DMS53 treated with DMSO at 0.1 percent for 48 hours (cell line): ENCODE measurements at regions not wholly inside any gene's neighbourhood (a gene's known extent, or its start where the extent isn't known, plus 50 kb on each side); places are given as distances from the start of the nearest gene placed in this dataset.
"Not testable (repeated sequence)": the region's sequence is repeated elsewhere in the genome, so short reads cannot be mapped to it uniquely, and the experiment has no call there.

Experiments
- DNase-seq: peaks from one replicate; lab custom pipeline; 2025; ENCODE audit not compliant: unreplicated experiment; lab: John Stamatoyannopoulos, UW

DNA sequence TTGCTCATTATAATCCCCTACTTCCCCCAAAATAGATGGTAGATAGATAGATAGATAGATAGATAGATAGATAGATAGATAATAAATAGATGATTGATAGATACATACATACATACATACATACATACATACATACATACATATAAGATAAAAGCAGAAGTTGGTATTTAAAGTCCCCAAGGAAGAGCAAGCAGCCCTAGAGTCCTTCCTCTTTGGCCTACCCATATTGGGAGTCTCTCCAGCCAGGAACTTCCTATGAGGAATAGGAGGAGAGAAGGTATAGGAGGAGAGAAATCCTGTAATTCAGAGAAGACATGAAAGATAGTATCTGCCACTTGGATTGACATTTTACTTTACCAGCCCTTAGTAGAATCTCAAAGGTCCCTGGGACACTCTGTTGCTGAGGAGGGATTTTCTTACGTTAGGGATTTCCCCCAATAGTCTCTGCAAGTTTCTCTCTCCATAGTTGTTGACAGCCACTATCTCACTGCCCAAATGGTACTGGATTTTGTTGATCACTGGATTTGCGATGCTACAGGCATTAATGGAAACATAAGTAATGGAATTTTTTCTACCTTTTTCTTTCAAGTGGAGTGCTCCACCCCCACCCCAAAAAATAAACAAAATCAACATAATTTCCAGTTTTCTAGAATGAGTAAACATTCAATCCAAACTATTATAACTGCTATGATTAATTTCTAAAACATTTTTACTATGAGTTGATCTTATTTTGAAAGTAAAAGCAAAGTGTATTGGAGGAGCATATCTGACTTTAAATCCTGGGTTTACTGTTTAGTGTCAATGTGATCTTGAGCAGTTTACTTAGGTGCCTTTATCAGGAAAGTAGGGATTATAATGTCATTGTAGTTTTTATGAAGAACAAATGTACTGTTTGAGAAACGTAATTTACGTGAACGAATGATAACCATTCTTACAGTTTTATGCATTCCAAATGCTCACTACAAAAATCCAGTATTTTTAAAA lies 93.2 kb upstream of the TNFSF4 start:
- no peak for DNase-seq

- no peak for DNase-seq
These were observed 94.4 kb upstream of the TNFSF4 start for GRCh38 chr1:173301507-173301906.

- DNase-seq = no peak
These were observed 95.2 kb upstream of the TNFSF4 start for GRCh38 chr1:173302366-173302765.

- no peak for DNase-seq
These were observed 96.0 kb upstream of the TNFSF4 start for GRCh38 chr1:173302890-173303829.

DNA sequence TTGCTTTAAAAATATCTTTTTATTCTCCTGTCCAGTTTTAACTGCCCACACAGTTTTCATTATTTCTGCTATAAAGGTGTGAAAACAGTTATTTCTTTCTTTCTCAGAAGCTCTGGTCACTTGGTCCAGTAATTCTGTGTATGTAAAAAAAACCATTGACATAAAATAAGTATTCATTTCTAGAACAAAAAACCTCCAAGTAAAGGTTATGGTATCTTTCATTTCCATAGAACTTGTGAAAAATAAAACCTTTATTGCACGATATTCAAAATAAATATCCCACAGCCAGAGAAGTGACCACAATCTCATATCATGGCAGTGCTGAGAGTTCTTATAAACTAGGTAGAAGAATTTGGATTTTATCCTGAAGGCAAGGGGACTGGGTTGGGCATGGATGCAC lies 96.9 kb upstream of the TNFSF4 start:
- DNase-seq = no peak

DNA sequence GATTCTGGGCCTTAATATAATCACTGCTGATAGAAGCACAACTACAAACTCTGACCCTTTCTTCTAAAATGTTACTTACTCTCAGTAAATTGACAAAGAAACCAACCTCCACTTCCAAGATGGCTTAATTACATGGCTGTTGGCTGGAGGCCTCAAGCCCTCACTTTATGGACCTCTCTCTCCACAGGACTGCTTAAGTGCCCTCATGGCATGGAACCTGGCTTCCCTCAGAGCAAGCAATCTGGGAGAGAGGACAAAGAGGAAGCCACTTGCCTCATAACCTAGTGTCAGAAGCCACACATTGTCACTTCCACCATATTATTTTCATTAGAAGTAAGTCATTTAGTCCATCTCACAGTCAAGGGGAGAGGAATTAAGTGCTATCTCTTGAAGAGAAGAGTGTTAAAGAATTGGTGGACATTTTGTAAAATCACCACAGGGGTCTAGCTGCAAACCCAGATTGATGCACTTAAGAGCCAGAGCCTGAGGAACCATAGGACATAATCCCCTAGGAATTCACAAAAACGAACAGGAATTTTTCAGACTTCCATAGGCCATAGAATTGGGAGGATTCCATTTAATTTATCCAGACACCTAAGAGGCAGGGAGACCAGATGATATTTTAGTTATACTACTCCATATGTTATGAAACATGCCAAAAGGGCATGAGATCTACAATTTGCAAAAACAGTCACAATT lies 97.5 kb upstream of the TNFSF4 start:
- no peak for DNase-seq

GRCh38 chr1:173307845-173308244 lies 100.7 kb upstream of the TNFSF4 start:
- no peak for DNase-seq

- no peak for DNase-seq
These were observed 107.5 kb upstream of the TNFSF4 start for GRCh38 chr1:173314656-173315055.

DNA sequence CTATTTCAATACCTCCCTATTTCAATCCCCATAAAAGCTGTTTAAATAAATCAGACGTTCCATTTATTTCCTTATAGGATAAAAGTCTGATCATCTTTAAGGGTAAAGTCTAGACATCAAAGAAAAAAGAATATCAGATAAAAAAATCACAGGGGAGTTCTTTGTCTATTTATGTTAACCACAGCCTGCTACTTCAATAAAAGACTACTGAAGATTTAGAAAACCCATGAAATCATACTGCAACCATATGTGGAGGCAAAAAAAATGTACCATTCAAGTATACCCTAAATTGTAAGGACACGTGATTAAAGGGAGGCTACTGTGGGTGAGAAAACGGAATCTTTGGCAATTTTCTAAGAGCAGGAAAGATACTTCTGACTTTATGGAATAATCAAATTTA lies 108.2 kb upstream of the TNFSF4 start:
- DNase-seq = no peak

DNA sequence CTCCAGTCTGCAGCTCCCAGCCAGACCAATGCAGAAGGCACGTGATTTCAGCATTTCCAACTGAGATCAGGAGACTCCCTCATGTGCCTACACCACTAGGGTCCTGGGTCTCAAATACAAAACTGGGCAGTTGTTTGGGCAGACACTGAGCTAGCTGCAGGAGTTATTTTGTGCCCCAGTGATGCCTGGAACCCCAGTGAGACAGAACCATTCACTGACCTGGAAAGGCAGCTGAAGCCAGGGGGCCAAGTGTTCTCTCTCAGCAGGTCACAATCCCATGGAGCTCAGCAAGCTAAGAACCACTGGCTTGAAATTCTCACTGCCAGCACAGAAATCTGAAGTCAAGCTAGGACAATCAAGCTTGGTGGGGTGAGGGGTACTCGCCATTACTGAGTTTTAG lies 111.7 kb upstream of the TNFSF4 start:
- DNase-seq = no peak

DNA sequence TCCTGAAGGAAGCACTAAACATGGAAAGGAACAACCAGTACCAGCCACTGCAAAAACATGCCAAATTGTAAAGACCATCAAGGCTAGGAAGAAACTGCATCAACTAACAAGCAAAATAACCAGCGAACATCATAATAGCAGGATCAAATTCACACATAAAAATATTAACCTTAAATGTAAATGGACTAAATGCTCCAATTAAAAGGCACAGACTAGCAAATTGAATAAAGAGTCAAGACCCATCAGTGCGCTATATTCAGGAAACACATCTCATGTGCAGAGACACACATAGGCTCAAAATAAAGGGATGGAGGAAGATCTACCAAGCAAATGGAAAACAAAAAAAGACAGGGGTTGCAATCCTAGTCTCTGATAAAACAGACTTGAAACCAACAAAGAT lies 117.2 kb upstream of the TNFSF4 start:
- not testable (repeated sequence) for DNase-seq

DNA sequence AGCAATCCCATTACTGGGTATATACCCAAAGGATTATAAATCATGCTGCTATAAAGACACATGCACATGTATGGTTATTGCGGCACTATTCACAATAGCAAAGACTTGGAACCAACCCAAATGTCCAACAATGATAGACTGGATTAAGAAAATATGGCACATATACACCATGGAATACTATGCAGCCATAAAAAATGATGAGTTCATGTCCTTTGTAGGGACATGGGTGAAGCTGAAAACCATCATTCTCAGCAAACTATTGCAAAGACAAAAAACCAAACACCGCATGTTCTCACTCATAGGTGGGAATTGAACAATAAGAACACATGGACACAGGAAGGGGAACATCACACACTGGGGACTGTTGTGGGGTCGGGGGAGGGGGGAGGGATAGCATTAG lies 120.9 kb upstream of the TNFSF4 start:
- DNase-seq = not testable (repeated sequence)

- no peak for DNase-seq
These were observed 121.8 kb upstream of the TNFSF4 start for GRCh38 chr1:173328961-173329360.

- no peak for DNase-seq
These were observed 122.6 kb upstream of the TNFSF4 start for GRCh38 chr1:173329726-173330125.

DNA sequence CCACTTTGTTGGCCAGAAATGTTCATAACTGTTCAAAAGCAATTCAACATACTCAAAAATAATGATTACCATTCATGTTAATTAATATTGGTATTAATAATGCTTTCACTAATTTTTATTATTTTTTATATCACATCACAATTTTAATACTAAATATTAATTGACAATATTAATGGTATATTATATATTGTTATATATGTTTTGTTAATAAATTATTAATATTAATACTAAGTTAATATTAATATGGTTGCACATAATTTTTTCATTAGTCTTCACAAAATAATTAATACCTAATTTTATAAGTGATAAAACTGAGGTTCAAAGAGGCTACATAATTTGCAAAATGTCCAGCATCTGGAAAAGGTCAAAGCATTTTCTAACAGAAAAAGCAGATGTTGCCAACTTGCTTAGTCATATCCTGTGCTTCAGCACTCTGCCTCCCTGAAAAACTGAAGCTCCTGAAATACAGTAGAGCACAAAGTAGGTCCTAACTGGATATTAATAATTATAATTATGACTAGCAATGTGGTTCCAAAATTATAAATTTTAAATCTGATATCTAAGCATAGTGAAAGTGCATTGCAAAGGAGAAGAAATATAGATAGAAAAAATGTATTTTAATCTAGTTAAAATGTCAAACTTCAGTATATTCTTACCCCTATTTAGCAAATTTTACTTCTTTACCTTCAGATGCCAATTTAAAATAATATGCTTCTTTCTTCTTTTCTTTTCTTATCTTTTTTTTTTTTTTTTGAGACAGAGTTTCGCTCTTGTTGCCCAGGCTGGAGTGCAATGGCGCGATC lies 123.2 kb upstream of the TNFSF4 start:
- peak; percentile 23 for DNase-seq

- DNase-seq = not testable (repeated sequence)
These were observed 123.9 kb upstream of the TNFSF4 start for GRCh38 chr1:173330952-173331548.

GRCh38 chr1:173332026-173332425 lies 124.9 kb upstream of the TNFSF4 start:
- DNase-seq = no peak

DNA sequence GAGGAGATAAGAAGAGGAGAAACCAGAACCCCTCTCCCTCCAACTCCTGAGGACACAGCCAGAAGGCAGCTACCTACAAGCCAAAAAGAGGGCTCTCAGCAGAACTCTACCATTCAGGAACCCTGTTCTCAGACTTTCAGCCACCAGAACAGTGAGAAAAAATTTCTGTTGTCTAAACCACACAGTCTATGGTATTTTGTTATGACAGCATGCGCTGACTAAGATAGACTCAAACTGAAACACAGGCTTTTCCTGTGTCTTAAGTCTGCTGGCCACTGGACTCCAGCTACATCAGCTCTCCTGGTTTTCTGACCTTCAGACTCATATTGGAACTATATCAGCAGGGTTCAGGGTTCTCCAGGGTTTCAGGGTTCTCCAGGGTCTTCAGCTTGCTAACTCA lies 126.5 kb upstream of the TNFSF4 start:
- DNase-seq = no peak

DNA sequence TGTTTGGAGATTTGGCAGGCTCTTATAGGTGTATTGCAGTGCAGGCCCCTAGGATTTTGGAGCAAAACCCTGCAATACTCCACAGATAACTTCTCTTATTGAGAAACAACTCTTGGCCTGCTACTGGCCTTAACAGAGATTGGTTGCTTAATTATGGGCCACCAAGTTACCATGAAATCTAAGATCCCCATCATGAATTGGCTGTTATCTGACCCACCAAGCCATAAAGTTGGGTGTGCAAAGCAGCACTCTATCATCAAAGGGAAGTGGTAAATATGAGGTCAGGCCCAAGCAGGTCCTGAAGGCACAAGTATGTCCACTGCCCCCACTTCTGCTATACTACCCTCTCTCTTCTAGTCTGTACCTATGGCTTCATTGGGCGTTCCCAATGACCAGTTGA lies 130.0 kb upstream of the TNFSF4 start:
- no peak for DNase-seq

DNA sequence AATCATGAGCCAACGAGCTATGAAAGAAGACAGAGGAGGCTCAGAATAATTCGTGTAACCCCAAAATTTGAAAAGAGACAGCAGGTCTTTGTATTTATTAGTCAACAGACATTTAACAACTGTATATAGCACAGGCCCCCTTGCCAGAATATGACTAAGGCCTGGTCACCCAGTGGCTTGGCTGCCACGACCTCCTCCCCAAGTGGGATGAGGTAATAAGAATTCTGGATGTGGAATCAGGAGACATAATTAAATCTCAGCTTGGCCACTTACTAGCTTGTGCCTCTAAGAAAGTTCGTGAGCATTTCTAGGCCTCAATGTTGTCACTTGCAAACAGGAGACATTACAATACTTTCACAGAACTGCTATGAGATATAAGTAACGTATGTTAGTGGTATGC lies 134.2 kb upstream of the TNFSF4 start:
- no peak for DNase-seq
